HepG2 (cell line): ENCODE measurements at regions not wholly inside any gene's neighbourhood (a gene's known extent, or its start where the extent isn't known, plus 50 kb on each side); places are given as distances from the start of the nearest gene placed in this dataset.

Source experiments
- CHD2 ChIP-seq: IDR thresholded peaks from 2 replicates; pipeline ENCODE4 v1.6.1; 2011; ENCODE audit warnings: low read depth, low read length, improper control_type of control experiment
- CREM ChIP-seq, 2 experiments: sonication (generic) in 1 of 2; formaldehyde crosslinking in 1 of 2; IDR thresholded peaks; 2 replicates each; pipeline versions ENCODE4 v1.4.0 to v1.6.1; 2016 to 2020; ENCODE audit warnings: antibody characterized with exemption in 1 of 2, mild to moderate bottlenecking in 1 of 2, missing genetic modification reagents in 1 of 2
- GLI4 ChIP-seq: sonication (generic); formaldehyde crosslinking; IDR thresholded peaks from 2 replicates; pipeline ENCODE4 v1.5.1; 2020; ENCODE audit warnings: missing genetic modification reagents, mild to moderate bottlenecking, moderate library complexity, borderline replicate concordance
- HHEX ChIP-seq: IDR thresholded peaks from 2 replicates; pipeline ENCODE4 v1.6.1; 2016; ENCODE audit warnings: control low read depth
- HNRNPLL ChIP-seq: fragments of 200-400 bp; formaldehyde crosslinking; IDR thresholded peaks from 2 replicates; pipeline ENCODE4 v1.6.1; 2017; ENCODE audit warnings: mild to moderate bottlenecking, low read depth, low read length; ENCODE audit not compliant: poor library complexity, severe bottlenecking
- KDM5B ChIP-seq: sonication (generic); formaldehyde crosslinking; IDR thresholded peaks from 2 replicates; pipeline ENCODE4 v1.4.0; 2020; ENCODE audit warnings: missing genetic modification reagents, mild to moderate bottlenecking, borderline replicate concordance
- PCBP1 ChIP-seq: fragments of 200-400 bp; formaldehyde crosslinking; IDR thresholded peaks from 2 replicates; pipeline ENCODE4 v1.6.1; 2017; ENCODE audit warnings: mild to moderate bottlenecking, low read depth, low read length, borderline replicate concordance
- SAP130 ChIP-seq: IDR thresholded peaks from 2 replicates; pipeline ENCODE4 v1.6.1; 2016; ENCODE audit warnings: low read depth
- SETDB1 ChIP-seq: sonication (generic); formaldehyde crosslinking; IDR thresholded peaks from 2 replicates; pipeline ENCODE4 v1.5.1; 2020; ENCODE audit warnings: missing genetic modification reagents, mild to moderate bottlenecking, borderline replicate concordance
- YEATS2 ChIP-seq: sonication (generic); formaldehyde crosslinking; IDR thresholded peaks from 2 replicates; pipeline ENCODE4 v1.4.0; 2020; ENCODE audit warnings: missing genetic modification reagents, borderline replicate concordance
- ZNF232 ChIP-seq: sonication (generic); formaldehyde crosslinking; IDR thresholded peaks from 2 replicates; pipeline ENCODE4 v1.4.0; 2020; ENCODE audit warnings: missing genetic modification reagents, borderline replicate concordance
- ZNF256 ChIP-seq: sonication (generic); formaldehyde crosslinking; conservative IDR thresholded peaks from 2 replicates; pipeline ENCODE4 v1.4.0; 2020; ENCODE audit warnings: missing genetic modification reagents
- ZNF335 ChIP-seq: sonication (generic); formaldehyde crosslinking; IDR thresholded peaks from 2 replicates; pipeline ENCODE4 v1.4.0; 2020; ENCODE audit warnings: missing genetic modification reagents
- ZNF33B ChIP-seq: sonication (generic); formaldehyde crosslinking; IDR thresholded peaks from 2 replicates; pipeline ENCODE4 v1.5.1; 2020; ENCODE audit warnings: mild to moderate bottlenecking, missing genetic modification reagents
- ZNF543 ChIP-seq: sonication (generic); formaldehyde crosslinking; IDR thresholded peaks from 2 replicates; pipeline ENCODE4 v1.4.0; 2020; ENCODE audit warnings: mild to moderate bottlenecking, missing genetic modification reagents
- ZNF552 ChIP-seq: sonication (generic); formaldehyde crosslinking; IDR thresholded peaks from 2 replicates; pipeline ENCODE4 v1.9.0; 2022; ENCODE audit warnings: missing genetic modification reagents, mild to moderate bottlenecking, borderline replicate concordance
- ZNF619 ChIP-seq: sonication (generic); formaldehyde crosslinking; IDR thresholded peaks from 2 replicates; pipeline ENCODE4 v1.4.0; 2020; ENCODE audit warnings: mild to moderate bottlenecking, missing genetic modification reagents
- ZNF660 ChIP-seq: sonication (generic); formaldehyde crosslinking; IDR thresholded peaks from 2 replicates; pipeline ENCODE4 v1.5.1; 2020; ENCODE audit warnings: mild to moderate bottlenecking, low read depth, missing genetic modification reagents, borderline replicate concordance
- TF ChIP-seq, protein P1 (sequence below): sonication (generic); formaldehyde crosslinking; IDR thresholded peaks from 2 replicates; pipeline ENCODE4 v1.4.0; 2020; ENCODE audit warnings: missing genetic modification reagents, borderline replicate concordance
- TF ChIP-seq, protein P2 (sequence below): IDR thresholded peaks from 2 replicates; pipeline ENCODE4 v1.6.1; 2016; ENCODE audit warnings: mild to moderate bottlenecking

DNA sequence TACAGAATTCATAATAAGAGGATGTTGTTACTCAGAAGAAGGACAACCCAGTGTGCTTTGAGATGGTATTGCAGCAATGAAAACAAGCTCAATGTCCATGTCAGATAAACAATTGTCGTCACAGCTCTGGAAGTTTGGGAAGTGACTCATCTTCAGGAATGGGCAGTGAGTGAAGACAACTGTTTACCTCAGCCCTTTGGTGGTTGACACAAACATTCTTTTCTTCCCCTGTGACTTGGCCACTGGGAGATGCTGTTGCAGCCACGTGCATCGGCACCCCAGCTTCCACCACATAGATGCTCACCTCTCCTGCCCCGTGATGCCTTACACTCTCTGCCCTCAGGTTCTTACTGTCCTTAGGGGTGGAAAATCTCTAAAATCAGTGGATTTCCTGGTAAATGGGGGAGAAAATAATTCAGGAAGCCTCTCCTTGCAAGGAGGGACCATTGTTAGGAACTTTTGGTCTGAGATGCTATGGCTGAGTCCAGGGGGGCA is 114.1 kb upstream of the GALNT15 start (continued):
- TF ChIP-seq ZNF232 (CRISPR knock-in tag) (0 out of 2 replicates have a peak, but pooled peaks have one; percentile 52), ZNF552 (CRISPR knock-in tag) (no peak), ZNF33B (CRISPR knock-in tag) (no peak), GLI4 (no peak), KDM5B (CRISPR knock-in tag) (peak; percentile 57; the same call in 1 of the 2 replicates), ZNF543 (no peak), SETDB1 (no peak), ZNF335 (peak; percentile 53), ZNF660 (CRISPR knock-in tag) (no peak), ZNF256 (CRISPR knock-in tag) (no peak), HNRNPLL (no peak), SAP130 (CRISPR knock-in tag) (peak; percentile 91), YEATS2 (CRISPR knock-in tag) (peak; percentile 85; the same call in 1 of the 2 replicates), CREM (IDR thresholded peaks at IDR 0.05) (peak; percentile 95), CREM (CRISPR knock-in tag; IDR thresholded peaks at IDR 0.05) (no peak), CHD2 (no peak), PCBP1 (no peak), HHEX (CRISPR knock-in tag) (peak; percentile 31; the same call in 1 of the 2 replicates), ZNF619 (CRISPR knock-in tag) (no peak)
- TF ChIP-seq, protein P1, sequence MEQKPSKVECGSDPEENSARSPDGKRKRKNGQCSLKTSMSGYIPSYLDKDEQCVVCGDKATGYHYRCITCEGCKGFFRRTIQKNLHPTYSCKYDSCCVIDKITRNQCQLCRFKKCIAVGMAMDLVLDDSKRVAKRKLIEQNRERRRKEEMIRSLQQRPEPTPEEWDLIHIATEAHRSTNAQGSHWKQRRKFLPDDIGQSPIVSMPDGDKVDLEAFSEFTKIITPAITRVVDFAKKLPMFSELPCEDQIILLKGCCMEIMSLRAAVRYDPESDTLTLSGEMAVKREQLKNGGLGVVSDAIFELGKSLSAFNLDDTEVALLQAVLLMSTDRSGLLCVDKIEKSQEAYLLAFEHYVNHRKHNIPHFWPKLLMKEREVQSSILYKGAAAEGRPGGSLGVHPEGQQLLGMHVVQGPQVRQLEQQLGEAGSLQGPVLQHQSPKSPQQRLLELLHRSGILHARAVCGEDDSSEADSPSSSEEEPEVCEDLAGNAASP: peak; percentile 85
- TF ChIP-seq, protein P2, sequence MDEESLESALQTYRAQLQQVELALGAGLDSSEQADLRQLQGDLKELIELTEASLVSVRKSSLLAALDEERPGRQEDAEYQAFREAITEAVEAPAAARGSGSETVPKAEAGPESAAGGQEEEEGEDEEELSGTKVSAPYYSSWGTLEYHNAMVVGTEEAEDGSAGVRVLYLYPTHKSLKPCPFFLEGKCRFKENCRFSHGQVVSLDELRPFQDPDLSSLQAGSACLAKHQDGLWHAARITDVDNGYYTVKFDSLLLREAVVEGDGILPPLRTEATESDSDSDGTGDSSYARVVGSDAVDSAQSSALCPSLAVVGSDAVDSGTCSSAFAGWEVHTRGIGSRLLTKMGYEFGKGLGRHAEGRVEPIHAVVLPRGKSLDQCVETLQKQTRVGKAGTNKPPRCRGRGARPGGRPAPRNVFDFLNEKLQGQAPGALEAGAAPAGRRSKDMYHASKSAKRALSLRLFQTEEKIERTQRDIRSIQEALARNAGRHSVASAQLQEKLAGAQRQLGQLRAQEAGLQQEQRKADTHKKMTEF (CRISPR knock-in tag): peak; percentile 97
